Mammary epithelial cell (primary cell): ENCODE measurements at regions not wholly inside any gene's neighbourhood (a gene's known extent, or its start where the extent isn't known, plus 50 kb on each side); places are given as distances from the start of the nearest gene placed in this dataset.

ENCODE experiments used
- CTCF ChIP-seq, 2 donors: IDR thresholded peaks in 1 of 2; conservative IDR thresholded peaks in 1 of 2; 2 replicates each; pipeline ENCODE4 v1.5.1; 2011 to 2012; ENCODE audit warnings: inconsistent platforms in 2 of 2, low read length in 2 of 2, mild to moderate bottlenecking in 2 of 2, control low read depth in 1 of 2, low read depth in 1 of 2; ENCODE audit not compliant: insufficient read depth in 1 of 2; ENCODE audit errors: extremely low read depth in 1 of 2
- EZH2 ChIP-seq: IDR thresholded peaks from 2 replicates; pipeline ENCODE4 v1.6.1; 2012; ENCODE audit warnings: low read length, inconsistent platforms, borderline replicate concordance

- TF ChIP-seq CTCF (conservative IDR thresholded peaks at IDR 0.05 in 1 of 2, IDR thresholded peaks at IDR 0.05 in 1 of 2; ENCODE audit: extremely low read depth in 1 of 2, insufficient read depth in 1 of 2, low read depth in 1 of 2, low read length in 2 of 2) = no peak
- no peak for TF ChIP-seq EZH2
Observed at GRCh38 chr2:236353594-236353942, 89.4 kb upstream of the ASB18 start.
